GM23338 (cell line): ENCODE measurements at regions not wholly inside any gene's neighbourhood (a gene's known extent, or its start where the extent isn't known, plus 50 kb on each side); places are given as distances from the start of the nearest gene placed in this dataset.

Experiments
- ATAC-seq: fragments of 200-7000 bp; cut with Tn5 transposase; 3 replicates; pipeline ENCODE4 v1.9.1; 2020
- DNase-seq: peaks from one replicate; pipeline ENCODE4 v3.0.0-alpha.2; 2015; ENCODE audit warnings: low spot score
- H2AFZ ChIP-seq: fragments of 200-600 bp; sonication (generic); 2 replicates; pipeline ENCODE4 v1.8.0; 2016; ENCODE audit warnings: antibody characterized with exemption, mild to moderate bottlenecking, moderate library complexity
- H3F3A ChIP-seq: fragments of 200-600 bp; sonication (generic); replicated peaks from 2 replicates; pipeline ENCODE4 v1.8.0; 2017; ENCODE audit warnings: antibody characterized with exemption, mixed run types, low read depth
- H3K27ac ChIP-seq: fragments of 200-600 bp; sonication (generic); 2 replicates; pipeline ENCODE4 v1.6.1; 2016; ENCODE audit warnings: low read depth
- H3K27me3 ChIP-seq: fragments of 200-600 bp; sonication (generic); 2 replicates; pipeline ENCODE4 v1.8.0; 2016; ENCODE audit warnings: mild to moderate bottlenecking, mixed run types, moderate library complexity; ENCODE audit not compliant: insufficient read depth
- H3K36me3 ChIP-seq: fragments of 200-600 bp; sonication (generic); 2 replicates; pipeline ENCODE4 v1.8.0; 2016; ENCODE audit warnings: mild to moderate bottlenecking; ENCODE audit not compliant: insufficient read depth
- H3K4me1 ChIP-seq: fragments of 200-600 bp; sonication (generic); 2 replicates; pipeline ENCODE4 v1.8.0; 2016; ENCODE audit warnings: mild to moderate bottlenecking, moderate library complexity; ENCODE audit not compliant: insufficient read depth
- H3K4me2 ChIP-seq: fragments of 200-600 bp; sonication (generic); 2 replicates; pipeline ENCODE4 v1.7.1; 2017; ENCODE audit warnings: mixed run types
- H3K4me3 ChIP-seq: fragments of 200-600 bp; sonication (generic); 2 replicates; pipeline ENCODE4 v1.6.1; 2016; ENCODE audit warnings: mixed run types
- H3K79me2 ChIP-seq: fragments of 200-600 bp; sonication (generic); replicated peaks from 2 replicates; pipeline ENCODE4 v1.8.0; 2017; ENCODE audit warnings: mild to moderate bottlenecking; ENCODE audit not compliant: insufficient read depth
- H3K9me2 ChIP-seq: fragments of 200-600 bp; sonication (generic); 2 replicates; pipeline ENCODE4 v1.8.0; 2017; ENCODE audit not compliant: insufficient read depth
- H4K20me1 ChIP-seq: fragments of 200-600 bp; sonication (generic); replicated peaks from 2 replicates; pipeline ENCODE4 v1.8.0; 2017; ENCODE audit warnings: mild to moderate bottlenecking; ENCODE audit not compliant: insufficient read depth
- H3K27ac Mint-ChIP-seq: 2 replicates; pipeline ENCODE4 v1.8.0; 2020; ENCODE audit warnings: inconsistent platforms, mild to moderate bottlenecking, moderate library complexity, mixed read lengths
- H3K27me3 Mint-ChIP-seq: 3 replicates; pipeline ENCODE4 v1.8.0; 2022; ENCODE audit warnings: low read depth, mild to moderate bottlenecking, moderate library complexity, mixed read lengths, inconsistent platforms; ENCODE audit not compliant: insufficient read depth, poor library complexity
- H3K36me3 Mint-ChIP-seq: 3 replicates; pipeline ENCODE4 v1.8.0; 2021; ENCODE audit warnings: low read depth, mild to moderate bottlenecking, inconsistent platforms, moderate library complexity, mixed read lengths
- H3K4me1 Mint-ChIP-seq: 3 replicates; pipeline ENCODE4 v1.8.0; 2020; ENCODE audit warnings: mild to moderate bottlenecking, inconsistent platforms, mixed read lengths
- H3K4me3 Mint-ChIP-seq: 3 replicates; pipeline ENCODE4 v1.8.0; 2021; ENCODE audit warnings: moderate library complexity, mild to moderate bottlenecking, inconsistent platforms, mixed read lengths
- H3K9me3 Mint-ChIP-seq: 3 replicates; pipeline ENCODE4 v1.8.0; 2020; ENCODE audit warnings: moderate library complexity, mild to moderate bottlenecking, inconsistent platforms, mixed read lengths
- CREB1 ChIP-seq: fragments of 250-450 bp; sonication (Bioruptor Pico); IDR thresholded peaks from 2 replicates; pipeline ENCODE4 v1.5.0; 2020; ENCODE audit warnings: low read depth, mild to moderate bottlenecking, moderate library complexity
- EZH2 ChIP-seq: fragments of 200-600 bp; sonication (generic); IDR thresholded peaks from one replicate; pipeline ENCODE4 v1.8.0; 2017; ENCODE audit warnings: antibody characterized with exemption, mild to moderate bottlenecking, low read depth; ENCODE audit not compliant: unreplicated experiment
- EZH2phosphoT487 ChIP-seq: fragments of 200-600 bp; sonication (generic); IDR thresholded peaks from one replicate; pipeline ENCODE4 v1.8.1; 2018; ENCODE audit warnings: antibody characterized with exemption; ENCODE audit not compliant: unreplicated experiment
- JUNB ChIP-seq: IDR thresholded peaks from one replicate; pipeline ENCODE4 v1.6.1; 2016; ENCODE audit warnings: antibody characterized with exemption; ENCODE audit not compliant: unreplicated experiment
- NANOG ChIP-seq: IDR thresholded peaks from 2 replicates; pipeline ENCODE4 v1.6.1; 2016; ENCODE audit warnings: antibody characterized with exemption, borderline replicate concordance
- POLR2AphosphoS5 ChIP-seq: IDR thresholded peaks from 2 replicates; pipeline ENCODE4 v1.6.1; 2016; ENCODE audit warnings: antibody characterized with exemption, low read depth
- STAT1 ChIP-seq: IDR thresholded peaks from one replicate; pipeline ENCODE4 v1.6.1; 2016; ENCODE audit warnings: antibody characterized with exemption; ENCODE audit not compliant: unreplicated experiment
- ZNF114 ChIP-seq: fragments of 250-450 bp; sonication (Bioruptor Pico); IDR thresholded peaks from 2 replicates; pipeline ENCODE4 v1.5.0; 2020; ENCODE audit warnings: mild to moderate bottlenecking, moderate library complexity
- ZNF331 ChIP-seq: fragments of 250-450 bp; sonication (Bioruptor Pico); IDR thresholded peaks from 2 replicates; pipeline ENCODE4 v1.5.0; 2020; ENCODE audit warnings: low read depth, mild to moderate bottlenecking, moderate library complexity
- ZNF462 ChIP-seq: fragments of 250-450 bp; sonication (Bioruptor Pico); IDR thresholded peaks from 2 replicates; pipeline ENCODE4 v1.5.0; 2020; ENCODE audit warnings: mild to moderate bottlenecking, moderate library complexity
- TF ChIP-seq, protein P1 (sequence below): IDR thresholded peaks from 2 replicates; pipeline ENCODE4 v1.6.1; 2016; ENCODE audit warnings: antibody characterized with exemption
- TF ChIP-seq, protein P2 (sequence below): IDR thresholded peaks from one replicate; pipeline ENCODE4 v1.6.1; 2018; ENCODE audit warnings: antibody characterized with exemption; ENCODE audit not compliant: unreplicated experiment
- TF ChIP-seq, protein P3 (sequence below), 2 experiments: fragments of 200-600 bp in 1 of 2; sonication (generic) in 1 of 2; conservative IDR thresholded peaks; 2 replicates each; pipeline versions ENCODE4 v1.5.1 to v1.6.1; 2016 to 2017; ENCODE audit warnings: antibody characterized with exemption in 2 of 2, low read depth in 2 of 2, mild to moderate bottlenecking in 2 of 2, moderate library complexity in 1 of 2

DNA sequence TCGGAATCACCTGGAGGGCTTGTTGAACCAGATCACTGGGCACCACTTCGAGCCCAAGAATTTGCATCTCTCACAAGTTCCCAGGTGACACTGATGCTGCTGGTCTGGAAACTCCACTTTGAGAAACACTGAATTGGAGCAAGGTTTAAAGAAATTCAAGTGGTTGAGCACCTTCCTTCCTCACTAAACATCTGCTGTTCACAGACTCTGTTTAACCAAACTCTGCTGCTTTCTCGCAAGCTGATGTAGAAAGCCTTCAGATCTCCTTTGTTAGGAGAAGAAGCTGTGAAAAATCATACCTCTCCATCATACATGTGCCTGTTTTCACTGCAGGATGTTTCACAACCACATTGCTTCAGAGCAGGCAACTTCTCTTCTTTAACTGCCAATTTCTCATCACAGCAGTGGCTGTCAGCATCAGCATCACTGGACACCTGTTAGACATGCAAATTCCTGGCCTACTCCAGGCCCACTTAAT, 87.5 kb upstream of the TOP1 start:
- DNase-seq (no peak), ATAC-seq (no peak)
- Mint-ChIP-seq H3K36me3 (no peaks in the 10 kb centered on the region), H3K4me1 (peaks cover 7% of the 10 kb centered on the region; the same call in 2 of the 3 replicates), H3K27me3 (peaks cover 10% of the 10 kb centered on the region), H3K9me3 (no peaks in the 10 kb centered on the region), H3K4me3 (no peak overlapping the region), H3K27ac (no peak overlapping the region)
- no peak overlapping the region for H3K4me3 ChIP-seq
- no peak overlapping the region for H3K27ac ChIP-seq
- no peaks in the 10 kb centered on the region for H3K79me2 ChIP-seq
- no peak overlapping the region for H2AFZ ChIP-seq
- H3K4me2 ChIP-seq: no peak overlapping the region
- no peaks in the 10 kb centered on the region for H3K36me3 ChIP-seq
- H3F3A ChIP-seq: no peaks in the 10 kb centered on the region
- no peaks in the 10 kb centered on the region for H3K9me2 ChIP-seq
- H3K4me1 ChIP-seq: no peaks in the 10 kb centered on the region
- no peaks in the 10 kb centered on the region for H4K20me1 ChIP-seq
- no peaks in the 10 kb centered on the region for H3K27me3 ChIP-seq
- TF ChIP-seq NANOG (no peak), ZNF331 (CRISPR knock-in tag) (no peak), EZH2 (no peak), ZNF462 (CRISPR knock-in tag) (no peak), ZNF114 (CRISPR knock-in tag) (no peak), JUNB (no peak), CREB1 (CRISPR knock-in tag) (no peak), POLR2AphosphoS5 (no peak), EZH2phosphoT487 (no peak), STAT1 (no peak)
- TF ChIP-seq, protein P1, sequence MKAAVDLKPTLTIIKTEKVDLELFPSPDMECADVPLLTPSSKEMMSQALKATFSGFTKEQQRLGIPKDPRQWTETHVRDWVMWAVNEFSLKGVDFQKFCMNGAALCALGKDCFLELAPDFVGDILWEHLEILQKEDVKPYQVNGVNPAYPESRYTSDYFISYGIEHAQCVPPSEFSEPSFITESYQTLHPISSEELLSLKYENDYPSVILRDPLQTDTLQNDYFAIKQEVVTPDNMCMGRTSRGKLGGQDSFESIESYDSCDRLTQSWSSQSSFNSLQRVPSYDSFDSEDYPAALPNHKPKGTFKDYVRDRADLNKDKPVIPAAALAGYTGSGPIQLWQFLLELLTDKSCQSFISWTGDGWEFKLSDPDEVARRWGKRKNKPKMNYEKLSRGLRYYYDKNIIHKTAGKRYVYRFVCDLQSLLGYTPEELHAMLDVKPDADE: no peak
- TF ChIP-seq, protein P2, sequence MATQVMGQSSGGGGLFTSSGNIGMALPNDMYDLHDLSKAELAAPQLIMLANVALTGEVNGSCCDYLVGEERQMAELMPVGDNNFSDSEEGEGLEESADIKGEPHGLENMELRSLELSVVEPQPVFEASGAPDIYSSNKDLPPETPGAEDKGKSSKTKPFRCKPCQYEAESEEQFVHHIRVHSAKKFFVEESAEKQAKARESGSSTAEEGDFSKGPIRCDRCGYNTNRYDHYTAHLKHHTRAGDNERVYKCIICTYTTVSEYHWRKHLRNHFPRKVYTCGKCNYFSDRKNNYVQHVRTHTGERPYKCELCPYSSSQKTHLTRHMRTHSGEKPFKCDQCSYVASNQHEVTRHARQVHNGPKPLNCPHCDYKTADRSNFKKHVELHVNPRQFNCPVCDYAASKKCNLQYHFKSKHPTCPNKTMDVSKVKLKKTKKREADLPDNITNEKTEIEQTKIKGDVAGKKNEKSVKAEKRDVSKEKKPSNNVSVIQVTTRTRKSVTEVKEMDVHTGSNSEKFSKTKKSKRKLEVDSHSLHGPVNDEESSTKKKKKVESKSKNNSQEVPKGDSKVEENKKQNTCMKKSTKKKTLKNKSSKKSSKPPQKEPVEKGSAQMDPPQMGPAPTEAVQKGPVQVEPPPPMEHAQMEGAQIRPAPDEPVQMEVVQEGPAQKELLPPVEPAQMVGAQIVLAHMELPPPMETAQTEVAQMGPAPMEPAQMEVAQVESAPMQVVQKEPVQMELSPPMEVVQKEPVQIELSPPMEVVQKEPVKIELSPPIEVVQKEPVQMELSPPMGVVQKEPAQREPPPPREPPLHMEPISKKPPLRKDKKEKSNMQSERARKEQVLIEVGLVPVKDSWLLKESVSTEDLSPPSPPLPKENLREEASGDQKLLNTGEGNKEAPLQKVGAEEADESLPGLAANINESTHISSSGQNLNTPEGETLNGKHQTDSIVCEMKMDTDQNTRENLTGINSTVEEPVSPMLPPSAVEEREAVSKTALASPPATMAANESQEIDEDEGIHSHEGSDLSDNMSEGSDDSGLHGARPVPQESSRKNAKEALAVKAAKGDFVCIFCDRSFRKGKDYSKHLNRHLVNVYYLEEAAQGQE: no peak
- TF ChIP-seq, protein P3, sequence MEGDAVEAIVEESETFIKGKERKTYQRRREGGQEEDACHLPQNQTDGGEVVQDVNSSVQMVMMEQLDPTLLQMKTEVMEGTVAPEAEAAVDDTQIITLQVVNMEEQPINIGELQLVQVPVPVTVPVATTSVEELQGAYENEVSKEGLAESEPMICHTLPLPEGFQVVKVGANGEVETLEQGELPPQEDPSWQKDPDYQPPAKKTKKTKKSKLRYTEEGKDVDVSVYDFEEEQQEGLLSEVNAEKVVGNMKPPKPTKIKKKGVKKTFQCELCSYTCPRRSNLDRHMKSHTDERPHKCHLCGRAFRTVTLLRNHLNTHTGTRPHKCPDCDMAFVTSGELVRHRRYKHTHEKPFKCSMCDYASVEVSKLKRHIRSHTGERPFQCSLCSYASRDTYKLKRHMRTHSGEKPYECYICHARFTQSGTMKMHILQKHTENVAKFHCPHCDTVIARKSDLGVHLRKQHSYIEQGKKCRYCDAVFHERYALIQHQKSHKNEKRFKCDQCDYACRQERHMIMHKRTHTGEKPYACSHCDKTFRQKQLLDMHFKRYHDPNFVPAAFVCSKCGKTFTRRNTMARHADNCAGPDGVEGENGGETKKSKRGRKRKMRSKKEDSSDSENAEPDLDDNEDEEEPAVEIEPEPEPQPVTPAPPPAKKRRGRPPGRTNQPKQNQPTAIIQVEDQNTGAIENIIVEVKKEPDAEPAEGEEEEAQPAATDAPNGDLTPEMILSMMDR (conservative IDR thresholded peaks at IDR 0.05; ENCODE audit: low read depth in 2 of 2): no peak
